ENCODE measurements at regions not wholly inside any gene's neighbourhood (a gene's known extent, or its start where the extent isn't known, plus 50 kb on each side); places are given as distances from the start of the nearest gene placed in this dataset.

GRCh38 chr5:39863926-39864552 is 439.3 kb upstream of the DAB2 start:
- no peak for DNase-seq

- DNase-seq, result no peak
Measured at GRCh38 chr5:39857041-39857440, 432.3 kb upstream of the DAB2 start.

- no peak for DNase-seq
Measured at GRCh38 chr5:39854771-39855410, 430.1 kb upstream of the DAB2 start.

GRCh38 chr5:39850291-39850690 is 425.5 kb upstream of the DAB2 start:
- DNase-seq, result no peak

- DNase-seq, result no peak
Measured at GRCh38 chr5:39846144-39846543, 421.4 kb upstream of the DAB2 start.

GRCh38 chr5:39843767-39844166 is 419.0 kb upstream of the DAB2 start:
- no peak for DNase-seq

GRCh38 chr5:39835371-39835770 is 410.6 kb upstream of the DAB2 start:
- DNase-seq, result no peak

GRCh38 chr5:39829441-39829840 is 404.7 kb upstream of the DAB2 start:
- DNase-seq, result no peak

- DNase-seq, result no peak
Measured at GRCh38 chr5:39826051-39826450, 401.3 kb upstream of the DAB2 start.

GRCh38 chr5:39825301-39825700 is 400.5 kb upstream of the DAB2 start:
- DNase-seq, result no peak

- DNase-seq, result no peak
Measured at GRCh38 chr5:39822020-39822419, 397.2 kb upstream of the DAB2 start.

GRCh38 chr5:39816866-39817265 is 392.1 kb upstream of the DAB2 start:
- DNase-seq, result no peak

- no peak for DNase-seq
Measured at GRCh38 chr5:39816156-39816845, 391.5 kb upstream of the DAB2 start.

- DNase-seq, result no peak
Measured at GRCh38 chr5:39815711-39816110, 390.9 kb upstream of the DAB2 start.

- DNase-seq, result no peak
Measured at GRCh38 chr5:39811381-39811780, 386.6 kb upstream of the DAB2 start.

- DNase-seq, result no peak
Measured at GRCh38 chr5:39808656-39809055, 383.9 kb upstream of the DAB2 start.

GRCh38 chr5:39801306-39801705 is 376.5 kb upstream of the DAB2 start:
- no peak for DNase-seq

GRCh38 chr5:39800042-39800601 is 375.3 kb upstream of the DAB2 start:
- DNase-seq, result no peak

GRCh38 chr5:39799242-39799641 is 374.5 kb upstream of the DAB2 start:
- no peak for DNase-seq

GRCh38 chr5:39794513-39795210 is 369.9 kb upstream of the DAB2 start:
- DNase-seq, result no peak

GRCh38 chr5:39785410-39785809 is 360.6 kb upstream of the DAB2 start:
- no peak for DNase-seq

- no peak for DNase-seq
Measured at GRCh38 chr5:39783756-39784421, 359.1 kb upstream of the DAB2 start.

- DNase-seq, result no peak
Measured at GRCh38 chr5:39780347-39780746, 355.6 kb upstream of the DAB2 start.
